Brain pericyte (primary cell): ENCODE measurements at regions not wholly inside any gene's neighbourhood (a gene's known extent, or its start where the extent isn't known, plus 50 kb on each side); places are given as distances from the start of the nearest gene placed in this dataset.

Experiments
- DNase-seq: peaks from one replicate; pipeline ENCODE4 v3.0.0-alpha.2; 2012; ENCODE audit warnings: low read depth, low spot score

DNA sequence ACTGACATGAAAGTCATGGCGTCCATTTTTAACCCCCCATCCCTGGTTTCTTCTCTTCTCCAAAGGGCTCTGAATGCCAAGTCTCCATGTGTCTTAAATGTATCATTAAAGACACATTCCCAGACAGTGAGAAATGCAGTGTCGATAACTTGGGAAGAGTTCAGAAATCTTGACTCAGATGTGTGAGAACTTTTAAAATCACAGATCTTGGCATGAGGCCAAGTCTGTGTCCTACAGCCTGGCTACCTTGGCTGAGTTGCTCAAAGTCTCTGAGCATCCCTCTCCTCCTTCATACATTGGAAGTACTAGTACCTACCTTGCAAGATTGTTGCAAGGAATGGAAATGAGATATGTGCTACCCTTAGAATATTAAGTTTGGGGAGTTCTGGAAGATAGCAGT, 1046.5 kb upstream of the RBFOX1 start:
- no peak for DNase-seq

DNA sequence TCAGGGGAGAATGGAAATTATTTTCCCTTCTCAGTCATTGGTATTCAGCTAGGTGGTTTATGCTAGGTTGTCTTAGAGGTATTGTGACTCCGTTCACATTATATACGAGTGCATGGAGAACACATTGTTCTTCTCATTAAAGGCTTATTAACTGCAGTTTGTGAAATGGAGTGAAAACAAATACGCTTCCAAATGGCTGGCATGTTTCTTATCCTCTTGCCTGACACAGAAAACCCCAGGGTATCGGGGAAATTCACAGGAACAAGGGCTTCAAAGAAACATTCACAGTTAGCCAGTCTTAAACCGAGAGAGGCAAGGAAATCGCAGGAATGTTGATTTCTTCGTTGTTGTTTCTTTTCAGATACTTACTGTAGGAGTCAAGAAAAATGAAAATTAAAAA, 1047.9 kb upstream of the RBFOX1 start:
- no peak for DNase-seq

DNA sequence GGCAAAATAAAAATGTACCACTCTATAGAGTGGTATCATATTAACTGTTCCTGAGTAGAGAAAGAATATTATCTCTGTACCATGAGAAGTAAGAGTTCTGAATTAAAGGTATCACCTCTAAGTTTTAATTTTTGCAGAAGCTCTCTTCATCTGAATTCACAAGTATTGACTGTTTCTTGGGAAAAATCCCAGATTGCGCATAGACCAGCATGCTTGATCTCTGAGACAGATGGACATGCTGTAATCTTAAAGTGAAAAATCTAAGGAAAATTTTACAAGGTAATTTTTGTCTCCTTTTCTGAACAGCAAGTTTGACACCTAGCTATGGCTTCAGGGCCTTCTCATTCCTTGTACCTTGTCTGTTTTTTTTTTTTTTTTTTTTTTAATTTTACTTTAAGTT, 1050.7 kb upstream of the RBFOX1 start:
- no peak for DNase-seq

DNA sequence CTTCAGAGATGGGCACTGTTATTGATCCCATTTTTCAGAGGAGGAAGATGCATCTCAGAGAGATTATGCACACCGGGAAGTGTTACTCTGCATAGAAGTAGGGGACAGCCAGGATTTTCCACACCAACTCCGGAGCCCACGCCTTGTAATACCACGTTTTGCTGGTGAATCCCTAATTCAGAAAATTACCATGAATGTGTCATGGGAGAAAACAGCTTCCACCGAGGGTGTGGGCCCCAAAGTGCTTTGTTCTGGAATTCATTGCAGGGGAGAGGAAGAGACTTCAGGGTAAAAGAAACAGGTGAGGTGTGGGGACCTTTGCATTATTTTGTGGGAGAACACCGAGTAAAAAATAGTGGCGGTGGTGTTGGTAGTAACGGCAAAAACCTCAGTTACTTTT, 1051.4 kb upstream of the RBFOX1 start:
- DNase-seq, result no peak

DNA sequence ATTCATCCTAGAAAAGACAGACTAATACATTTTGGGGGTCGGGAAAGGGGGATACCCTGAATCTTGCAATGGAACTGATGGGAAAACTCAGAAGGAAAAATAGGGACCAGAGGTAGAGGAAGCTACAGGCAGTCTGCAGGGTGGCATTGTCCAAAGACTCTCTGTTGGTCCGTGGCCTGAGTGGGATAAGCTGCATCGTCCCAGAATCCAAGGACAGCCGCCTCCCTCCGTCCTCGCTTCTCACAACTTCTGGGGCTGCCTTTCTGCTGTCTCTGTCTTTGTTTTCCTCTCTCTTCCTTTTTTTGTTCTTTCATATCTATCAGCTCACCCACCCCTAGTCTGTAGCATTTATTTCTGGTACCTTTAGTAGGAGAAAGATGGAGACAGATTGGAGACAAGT, 1052.6 kb upstream of the RBFOX1 start:
- DNase-seq, result no peak

DNA sequence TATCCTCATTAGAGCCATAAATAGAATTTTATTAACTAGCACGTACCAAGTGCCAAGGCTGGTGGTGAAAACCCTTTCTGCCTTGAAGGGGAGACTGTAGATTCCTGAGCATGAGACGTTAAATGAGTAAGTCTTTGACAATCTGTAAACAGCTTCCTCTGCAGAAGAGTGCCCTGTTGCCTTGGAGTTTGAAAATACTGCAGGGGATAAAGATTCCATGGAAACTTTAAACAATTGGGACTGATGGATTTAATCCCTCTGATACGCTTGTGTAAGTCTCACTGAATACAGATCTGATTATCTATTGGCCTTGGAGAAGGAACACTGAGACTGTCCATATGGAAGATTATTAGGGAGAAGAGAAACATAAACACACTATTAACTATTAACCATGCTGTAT, 1053.4 kb upstream of the RBFOX1 start:
- no peak for DNase-seq

DNA sequence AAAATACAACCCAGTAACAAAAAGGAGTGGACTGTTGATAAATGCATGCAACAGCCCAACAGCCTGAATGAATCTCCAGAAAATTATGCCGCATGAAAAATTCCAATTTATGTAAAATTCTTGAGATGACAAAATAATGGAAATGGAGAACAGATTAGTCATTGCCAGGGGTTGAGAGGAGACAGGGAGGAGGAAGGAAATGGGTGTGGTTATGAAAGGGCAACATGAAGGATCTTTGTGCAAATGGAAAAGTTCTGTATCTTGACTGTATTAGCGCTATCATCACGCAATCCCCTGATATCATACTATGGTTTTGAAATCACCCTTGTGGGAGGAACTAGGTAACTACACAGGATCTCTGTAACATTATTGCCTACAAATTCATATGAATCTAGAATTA, 1058.3 kb upstream of the RBFOX1 start:
- no peak for DNase-seq

DNA sequence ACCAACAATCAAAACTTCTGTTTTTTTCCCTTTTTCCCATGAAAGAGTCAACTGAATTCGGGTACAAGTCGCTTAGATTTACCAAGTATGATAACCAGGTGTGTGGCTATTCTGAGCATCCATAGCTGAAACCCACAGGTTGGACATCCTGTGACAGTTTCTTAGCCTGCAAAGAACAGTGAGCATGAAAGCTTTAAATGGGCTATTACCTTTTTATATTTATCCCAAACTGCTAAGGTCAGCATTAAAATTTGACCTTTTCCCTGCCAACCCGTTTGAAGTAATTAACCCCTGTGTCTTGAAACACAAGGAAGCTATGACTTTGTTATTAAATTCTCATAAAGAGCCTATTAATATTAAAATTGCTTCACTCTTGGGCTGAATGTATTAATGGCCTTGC, 1065.0 kb upstream of the RBFOX1 start:
- no peak for DNase-seq

DNA sequence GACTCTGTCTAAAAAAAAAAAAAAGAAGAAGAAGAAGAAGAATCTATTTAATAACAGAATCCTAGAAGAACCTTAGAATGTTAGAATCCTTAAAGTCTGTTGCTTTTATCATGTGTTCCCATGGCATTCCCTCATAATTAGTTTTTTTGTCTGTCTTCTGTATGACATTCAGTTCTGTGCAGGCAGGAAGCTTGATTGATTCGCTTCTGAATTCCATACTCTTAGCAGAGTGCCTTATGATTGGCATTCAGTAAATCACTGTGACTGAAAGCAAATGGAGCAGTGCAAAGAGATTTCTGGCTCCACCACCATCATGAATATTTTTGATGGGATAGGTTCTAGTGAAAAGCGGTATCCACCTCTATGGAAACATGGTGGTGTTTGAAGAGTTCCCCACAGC, 1065.9 kb upstream of the RBFOX1 start:
- DNase-seq, result no peak

DNA sequence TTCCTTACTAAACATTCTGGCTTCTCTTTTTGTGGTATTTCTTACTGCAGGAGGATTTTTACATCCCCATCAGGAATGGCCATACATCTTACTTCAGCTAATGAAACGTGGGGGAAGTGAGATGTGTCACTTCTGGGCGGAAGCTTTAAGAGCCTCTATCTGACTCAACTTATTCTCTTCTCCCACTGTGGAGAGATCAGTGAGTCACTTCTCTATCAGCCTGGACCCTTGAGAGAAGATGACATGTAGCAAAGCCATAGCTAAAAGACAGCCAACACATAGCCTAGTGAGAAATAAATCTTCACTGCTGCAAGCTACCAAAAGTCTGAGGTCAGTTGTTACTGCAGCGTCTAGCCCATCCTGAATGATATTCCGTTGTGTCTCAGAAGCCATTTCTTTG, 1066.7 kb upstream of the RBFOX1 start:
- no peak for DNase-seq

DNA sequence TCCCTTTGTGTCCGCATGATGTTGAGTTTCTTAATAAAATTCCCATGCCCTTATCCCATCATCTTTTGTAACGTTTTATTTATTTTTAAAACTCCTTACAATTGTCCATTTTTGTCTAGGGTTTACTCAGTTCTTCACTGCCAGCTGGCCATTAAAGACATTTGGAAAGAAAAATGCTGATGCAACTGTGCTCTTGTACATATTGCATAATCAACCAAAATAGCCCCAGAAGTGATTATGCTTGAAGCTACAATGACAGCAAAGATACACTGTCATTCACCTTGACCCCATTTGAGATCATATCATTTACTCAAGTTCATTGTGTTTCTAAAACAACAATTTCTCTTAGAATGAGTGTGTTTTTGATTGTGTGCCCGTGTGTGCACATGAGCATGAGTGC, 1074.6 kb upstream of the RBFOX1 start:
- no peak for DNase-seq

DNA sequence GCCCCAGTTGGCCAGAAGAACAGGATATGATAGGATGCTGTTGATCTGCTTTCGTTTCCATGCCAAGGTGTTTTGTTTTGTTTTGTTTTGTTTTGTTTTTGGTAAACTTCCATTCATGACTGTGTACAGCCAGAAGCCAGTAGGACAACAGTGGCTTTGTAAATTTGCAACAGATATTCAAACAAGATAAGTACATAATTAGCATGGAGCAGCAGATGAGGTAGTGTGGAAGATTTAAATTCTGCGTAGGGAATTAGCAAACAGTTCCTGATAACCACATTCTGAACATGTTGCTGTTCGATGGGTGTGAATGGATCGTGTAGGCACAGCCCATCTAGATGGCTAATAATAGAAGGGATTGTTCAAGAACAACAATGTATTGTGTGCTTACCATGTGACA, 1080.1 kb upstream of the RBFOX1 start:
- no peak for DNase-seq

DNA sequence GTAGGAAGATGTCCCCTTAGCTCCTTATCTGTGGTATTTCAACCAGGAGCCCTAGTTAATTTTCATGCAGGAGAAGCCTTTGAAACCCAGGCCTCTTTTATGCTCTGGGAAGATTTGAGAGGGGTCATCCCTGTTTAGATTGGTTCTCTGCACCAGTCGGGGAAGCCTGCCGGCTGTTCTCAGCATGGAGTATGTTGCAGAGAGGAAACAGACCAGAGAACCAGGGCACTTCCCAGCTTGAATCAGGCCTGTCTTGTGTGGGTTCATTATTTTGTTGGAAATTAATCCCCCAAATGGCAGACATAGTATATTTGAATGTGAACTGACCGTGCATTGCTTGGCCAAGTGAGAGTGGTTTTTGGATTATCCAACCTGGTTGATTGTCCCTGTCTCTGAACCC, 1082.1 kb upstream of the RBFOX1 start:
- DNase-seq, result no peak

DNA sequence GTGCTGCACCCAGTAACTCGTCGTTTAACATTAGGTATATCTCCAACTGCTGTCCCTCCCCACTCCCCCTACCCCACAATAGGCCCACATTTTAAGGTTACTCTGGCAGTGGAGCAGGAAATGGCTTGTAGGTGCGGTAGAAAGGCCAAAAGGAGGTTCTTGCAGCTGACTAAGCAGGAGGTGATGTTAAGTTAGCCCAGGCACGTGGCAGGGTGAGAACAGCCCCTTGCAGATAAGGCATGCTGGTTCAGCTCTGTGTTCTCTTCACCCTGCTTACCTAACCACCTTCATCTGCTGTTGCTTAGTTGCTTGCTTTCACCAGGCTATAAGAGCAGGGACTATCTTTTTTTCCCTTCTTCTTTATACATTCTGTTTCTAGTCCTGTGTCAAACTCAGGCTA, 1082.8 kb upstream of the RBFOX1 start:
- DNase-seq, result no peak

DNA sequence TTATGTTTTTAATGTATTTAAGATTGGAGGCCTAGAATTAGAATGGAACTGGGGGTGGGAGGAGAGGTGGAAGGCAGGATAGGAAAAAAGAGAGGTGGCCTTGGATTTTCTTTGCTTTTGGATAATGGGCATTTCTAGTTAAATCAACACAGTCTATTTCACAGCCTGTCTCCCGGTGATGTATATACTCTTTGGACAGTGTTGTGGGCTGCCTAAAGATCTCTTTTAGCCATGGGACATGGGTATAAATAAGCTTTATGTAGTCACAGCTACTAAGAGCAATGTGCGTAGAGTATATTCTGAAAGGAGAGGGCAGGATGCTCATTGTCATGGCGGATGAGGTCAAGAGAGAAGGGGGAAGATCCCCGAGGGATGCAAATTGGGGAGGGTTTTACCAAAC, 1084.4 kb upstream of the RBFOX1 start:
- DNase-seq, result no peak

DNA sequence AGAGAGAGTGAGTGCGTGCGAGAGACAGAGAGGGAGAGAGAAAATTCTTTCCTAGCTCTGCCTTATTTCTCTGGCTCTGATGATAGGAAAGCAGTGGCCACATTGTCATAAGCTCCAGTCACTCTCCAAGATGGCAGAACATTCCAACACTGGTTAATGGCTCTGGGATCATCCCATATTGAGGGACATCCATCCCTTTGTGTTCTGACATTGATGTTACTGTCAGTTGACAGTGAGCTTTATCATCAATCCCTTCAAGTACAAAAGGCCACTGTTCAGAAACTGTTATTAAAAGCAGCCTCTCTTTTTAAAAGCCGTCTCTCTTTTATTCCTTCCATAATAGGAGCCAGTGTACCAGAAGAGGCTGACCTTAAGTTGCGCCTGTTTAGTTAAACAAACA, 1084.9 kb upstream of the RBFOX1 start:
- no peak for DNase-seq

DNA sequence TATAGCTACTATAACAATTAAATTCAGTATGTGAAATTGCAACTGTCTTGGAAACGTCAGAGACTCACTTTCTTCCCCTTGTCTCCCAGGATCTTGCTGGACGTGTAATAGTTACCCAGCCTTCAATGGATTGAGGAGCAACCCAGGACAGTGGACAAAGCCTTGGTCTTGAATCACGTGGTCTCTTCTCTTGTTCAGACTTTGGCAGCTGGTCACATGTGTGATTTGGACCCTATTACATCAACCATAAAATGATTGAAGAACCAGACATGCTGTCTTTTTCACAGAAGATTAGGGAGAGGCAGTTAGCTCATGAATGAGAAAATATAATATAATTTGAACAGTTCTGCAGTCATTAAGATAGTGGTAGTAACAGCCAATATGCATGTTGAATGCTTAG, 1085.5 kb upstream of the RBFOX1 start:
- DNase-seq, result no peak

DNA sequence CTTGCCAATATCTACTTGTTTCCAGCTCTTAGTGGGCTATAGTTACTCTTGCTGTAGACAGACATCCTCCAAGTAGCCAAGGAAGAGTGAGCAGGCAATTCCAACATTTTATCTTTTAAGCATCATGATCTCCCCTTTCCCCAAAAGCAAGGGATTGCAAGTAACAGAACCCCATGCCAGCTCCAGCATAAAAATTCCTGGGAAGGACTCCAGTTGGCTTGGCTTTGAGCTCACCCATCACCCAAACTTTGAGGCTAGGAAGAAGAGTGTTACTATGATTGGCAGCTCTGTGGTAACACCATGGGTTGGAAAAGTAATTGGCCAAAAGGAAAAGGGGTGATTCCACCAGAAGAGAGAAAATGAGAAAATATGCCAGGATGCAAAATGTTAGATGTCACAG, 1086.4 kb upstream of the RBFOX1 start:
- no peak for DNase-seq

DNA sequence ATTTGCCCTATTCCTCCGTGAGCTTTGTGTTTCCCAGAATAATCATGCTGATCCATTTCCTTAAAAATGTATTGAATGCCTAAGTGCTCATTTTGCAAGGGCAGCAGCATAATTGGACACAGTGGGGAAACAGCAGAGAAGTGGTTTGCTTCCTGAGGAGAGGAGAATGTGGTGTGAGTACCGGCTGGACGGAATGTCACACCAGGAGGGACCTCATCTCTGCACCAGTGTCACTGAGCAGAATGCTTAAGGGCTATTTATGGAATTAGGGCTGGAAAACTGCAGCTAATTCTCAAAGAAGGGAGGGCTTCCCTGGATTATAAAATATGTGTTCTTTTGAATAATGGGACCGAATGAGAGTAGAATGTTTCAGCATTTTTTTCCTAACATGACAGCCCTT, 1100.6 kb upstream of the RBFOX1 start:
- DNase-seq, result no peak

DNA sequence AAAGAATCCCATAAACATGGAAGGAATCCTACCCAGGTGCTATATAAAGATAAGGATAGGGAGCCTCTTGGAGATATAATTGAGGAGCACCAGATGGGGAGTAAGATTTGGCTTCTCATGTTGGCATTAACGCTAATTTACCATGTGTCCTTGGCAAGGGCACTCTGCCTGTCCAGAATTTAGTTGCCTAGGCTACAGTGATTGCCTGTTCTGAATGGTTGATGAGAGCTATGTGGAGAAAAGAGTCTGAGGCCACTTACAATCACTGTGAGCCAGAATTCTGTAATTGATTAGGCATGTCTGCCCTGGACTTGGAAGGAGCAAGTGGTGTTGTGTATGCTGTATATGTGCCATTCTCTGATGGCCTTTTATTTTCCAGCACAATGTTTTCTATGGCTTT, 1101.2 kb upstream of the RBFOX1 start:
- DNase-seq, result no peak

DNA sequence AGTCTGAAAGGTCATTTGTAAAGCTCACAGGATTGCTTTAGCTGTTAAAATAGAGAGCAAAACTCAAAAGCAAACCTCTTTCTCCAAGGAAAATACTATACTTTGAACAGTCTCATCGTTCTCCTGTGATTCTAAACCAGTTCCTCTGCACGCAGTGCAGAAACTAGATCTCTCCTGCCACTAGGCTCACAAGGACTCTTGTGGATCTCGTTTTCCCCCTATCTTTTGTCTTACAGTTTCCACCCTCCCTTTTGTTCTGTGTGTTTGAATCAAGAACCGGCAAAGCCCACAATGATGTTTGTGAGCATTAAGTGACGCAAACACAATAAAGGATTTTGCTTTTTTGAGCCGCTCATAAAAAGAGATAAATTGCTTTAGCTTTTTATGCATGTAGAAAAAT, 1103.5 kb upstream of the RBFOX1 start:
- no peak for DNase-seq

DNA sequence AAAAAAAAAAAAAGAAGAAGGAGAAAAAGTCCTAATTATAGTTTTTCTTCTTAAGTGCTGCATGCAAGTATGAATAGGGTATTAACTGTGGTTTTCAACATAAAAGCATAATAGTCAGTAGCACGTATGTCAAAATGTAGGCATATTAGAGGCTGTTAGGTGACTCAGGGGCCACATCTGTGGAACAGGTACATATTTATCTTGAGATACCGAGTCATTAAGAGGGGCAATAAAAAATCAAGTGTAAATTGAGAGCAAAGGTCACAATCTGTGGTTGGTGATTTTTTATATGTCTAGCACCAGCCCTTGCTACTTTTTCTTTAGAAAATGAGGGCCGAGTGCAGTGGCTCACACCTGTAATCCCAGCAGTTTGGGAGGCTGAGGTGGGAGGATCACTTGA, 1113.8 kb upstream of the RBFOX1 start:
- DNase-seq, result no peak

DNA sequence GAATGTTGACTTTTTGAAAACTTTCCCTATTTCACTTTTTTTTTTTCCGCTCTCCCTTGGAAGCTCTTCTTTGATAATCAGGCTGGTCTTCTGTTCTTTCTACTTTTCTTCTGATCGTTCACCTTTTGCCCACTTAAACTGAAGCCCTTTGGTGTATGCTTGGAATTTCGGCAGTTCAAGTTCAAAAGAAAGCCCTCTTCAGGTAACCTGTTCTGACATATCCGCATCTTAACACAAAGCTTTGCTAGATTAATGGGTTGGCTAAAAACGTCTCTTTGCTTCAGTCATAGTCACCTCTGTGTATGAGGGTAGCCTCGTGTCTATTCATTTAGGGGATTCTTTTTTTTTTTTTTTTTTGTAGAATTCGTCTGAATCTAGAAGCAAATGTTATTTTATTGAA, 1115.8 kb upstream of the RBFOX1 start:
- DNase-seq, result no peak

DNA sequence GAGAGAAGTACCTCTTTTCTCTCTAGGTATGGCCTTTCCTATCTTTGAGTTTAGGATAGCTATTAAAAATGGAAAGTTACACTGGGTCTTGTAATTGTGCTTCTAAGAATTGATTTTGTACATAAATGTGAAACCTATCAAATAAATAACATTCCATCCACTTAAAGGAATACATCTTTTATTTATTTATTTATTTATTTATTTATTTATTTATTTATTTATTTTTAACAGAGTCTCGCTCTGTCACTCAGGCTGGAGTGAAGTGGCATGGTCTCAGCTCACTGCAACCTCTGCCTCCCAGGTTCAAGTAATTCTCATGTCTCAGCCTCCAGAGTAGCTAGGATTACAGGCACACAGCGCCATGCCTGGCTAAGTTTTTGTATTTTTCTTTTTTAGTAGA, 1114.0 kb upstream of the EEF2KMT start:
- DNase-seq, result no peak

DNA sequence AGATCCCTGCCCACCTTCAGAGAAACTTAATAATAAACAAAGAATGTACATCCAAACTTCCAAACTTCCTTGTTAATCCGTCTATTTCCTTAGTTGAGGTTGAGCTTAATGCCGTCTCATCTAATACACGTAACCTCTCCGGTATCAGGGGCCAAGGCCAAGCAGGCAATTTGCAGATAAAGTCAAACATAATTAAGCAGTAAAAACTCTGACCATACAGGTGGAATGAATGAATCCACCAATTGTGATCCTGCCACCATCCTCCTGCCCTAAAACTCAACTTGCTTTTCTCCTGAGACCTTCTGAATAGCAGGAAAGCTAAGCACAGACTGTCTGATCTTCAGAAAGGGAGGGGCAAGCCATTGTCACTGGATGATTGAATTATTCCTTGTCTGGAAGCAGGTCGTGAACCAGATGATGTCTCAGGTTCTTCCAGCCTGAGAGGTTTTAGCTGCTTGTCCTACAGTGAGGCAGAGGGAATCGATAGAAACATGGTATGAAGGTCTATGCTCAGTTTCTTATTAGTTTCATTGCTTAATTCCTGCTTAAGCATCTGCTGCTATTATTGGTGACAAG, 1111.8 kb upstream of the EEF2KMT start:
- DNase-seq, result no peak
